GM13976 (cell line): ENCODE measurements at regions not wholly inside any gene's neighbourhood (a gene's known extent, or its start where the extent isn't known, plus 50 kb on each side); places are given as distances from the start of the nearest gene placed in this dataset.

Source experiments
- DNase-seq: peaks from one replicate; pipeline ENCODE4 v3.0.0; 2012; ENCODE audit warnings: low spot score
- CTCF ChIP-seq: IDR thresholded peaks from 2 replicates; pipeline ENCODE4 v1.5.1; 2012; ENCODE audit warnings: borderline replicate concordance, mild to moderate bottlenecking; ENCODE audit not compliant: insufficient read depth; ENCODE audit errors: extremely low read depth, missing control alignments, control extremely low read depth
- in situ Hi-C: fragments of 300-500 bp; cut with MboI; formaldehyde crosslinking; loops from one replicate; pipeline ENCODE4 v1.12.0; 2022; ENCODE audit warnings: low sequenced_read_pairs, mixed read lengths, inconsistent platforms; ENCODE audit not compliant: unreplicated experiment

- no peak for DNase-seq
- in situ Hi-C loops: loop anchor here (10.0 kb wide), 1 partner anchor 76 kb away; no protein-coding TSS in a partner anchor
- TF ChIP-seq CTCF: no peak
Measured at GRCh38 chr11:76729214-76729613, 53.9 kb upstream of the TSKU start.

GRCh38 chr11:76730887-76731565, 52.1 kb upstream of the TSKU start:
- DNase-seq: no peak
- TF ChIP-seq CTCF: no peak
- in situ Hi-C loops: no loop called here

GRCh38 chr11:76732643-76733042, 50.5 kb upstream of the TSKU start:
- DNase-seq: no peak
- TF ChIP-seq CTCF: no peak
- in situ Hi-C loops: no loop called here
